SKM-1 treated with dmso at 0.1 percent for 144 hours (cell line): ENCODE measurements at regions not wholly inside any gene's neighbourhood (a gene's known extent, or its start where the extent isn't known, plus 50 kb on each side); places are given as distances from the start of the nearest gene placed in this dataset.
A peak's percentile ranks its signal among the peaks of the same experiment; 100 is the strongest.

Experiments
- DNase-seq: peaks from one replicate; lab custom pipeline; 2025; ENCODE audit not compliant: unreplicated experiment; lab: John Stamatoyannopoulos, UW

- no peak for DNase-seq
These were observed 182.8 kb downstream of the PIK3C3 start for GRCh38 chr18:42137693-42138375.

GRCh38 chr18:42141439-42141838, 186.4 kb downstream of the PIK3C3 start:
- no peak for DNase-seq

- DNase-seq, result no peak
These were observed 200.0 kb downstream of the PIK3C3 start for GRCh38 chr18:42155024-42155423.

GRCh38 chr18:42156281-42156680, 201.2 kb downstream of the PIK3C3 start:
- DNase-seq, result no peak

GRCh38 chr18:42157420-42157819, 202.4 kb downstream of the PIK3C3 start:
- no peak for DNase-seq

GRCh38 chr18:42157878-42158277, 202.8 kb downstream of the PIK3C3 start:
- DNase-seq, result no peak

GRCh38 chr18:42159146-42159545, 204.1 kb downstream of the PIK3C3 start:
- DNase-seq, result no peak

- DNase-seq, result no peak
These were observed 208.3 kb downstream of the PIK3C3 start for GRCh38 chr18:42163321-42163720.

GRCh38 chr18:42164556-42164955, 209.5 kb downstream of the PIK3C3 start:
- no peak for DNase-seq

GRCh38 chr18:42165922-42166513, 211.0 kb downstream of the PIK3C3 start:
- no peak for DNase-seq

- no peak for DNase-seq
These were observed 213.5 kb downstream of the PIK3C3 start for GRCh38 chr18:42168487-42168886.

- DNase-seq, result no peak
These were observed 213.9 kb downstream of the PIK3C3 start for GRCh38 chr18:42168907-42169306.

- peak; percentile 40 for DNase-seq
These were observed 219.9 kb downstream of the PIK3C3 start for GRCh38 chr18:42174909-42175308.

- DNase-seq, result no peak
These were observed 221.6 kb downstream of the PIK3C3 start for GRCh38 chr18:42176599-42176998.

- no peak for DNase-seq
These were observed 222.4 kb downstream of the PIK3C3 start for GRCh38 chr18:42177390-42177789.

- DNase-seq, result no peak
These were observed 223.5 kb downstream of the PIK3C3 start for GRCh38 chr18:42178376-42179080.

- no peak for DNase-seq
These were observed 224.6 kb downstream of the PIK3C3 start for GRCh38 chr18:42179542-42180121.

- no peak for DNase-seq
These were observed 226.4 kb downstream of the PIK3C3 start for GRCh38 chr18:42181474-42181873.

GRCh38 chr18:42182728-42183700, 228.0 kb downstream of the PIK3C3 start:
- no peak for DNase-seq

- no peak for DNase-seq
These were observed 228.7 kb downstream of the PIK3C3 start for GRCh38 chr18:42183746-42184145.
